Ectodermal cell (in vitro differentiated cells): ENCODE measurements at regions not wholly inside any gene's neighbourhood (a gene's known extent, or its start where the extent isn't known, plus 50 kb on each side); places are given as distances from the start of the nearest gene placed in this dataset.
"Not testable (repeated sequence)": the region's sequence is repeated elsewhere in the genome, so short reads cannot be mapped to it uniquely, and the experiment has no call there.

Experiments
- H3K27ac ChIP-seq: 2 replicates; pipeline ENCODE4 v1.7.0; 2013; ENCODE audit warnings: mild to moderate bottlenecking, low read depth, low read length; ENCODE audit not compliant: insufficient read depth, poor library complexity, severe bottlenecking
- H3K27me3 ChIP-seq: 2 replicates; pipeline ENCODE4 v1.7.0; 2013; ENCODE audit warnings: mild to moderate bottlenecking, low read length; ENCODE audit not compliant: insufficient read depth, control insufficient read depth, poor library complexity, severe bottlenecking
- H3K36me3 ChIP-seq: one replicate; pipeline ENCODE4 v1.7.0; 2013; ENCODE audit warnings: low read length; ENCODE audit not compliant: control insufficient read depth, insufficient read depth
- H3K4me1 ChIP-seq: one replicate; pipeline ENCODE4 v1.7.0; 2013; ENCODE audit warnings: low read length; ENCODE audit not compliant: control insufficient read depth, insufficient read depth
- H3K4me3 ChIP-seq: 2 replicates; pipeline ENCODE4 v1.7.0; 2013; ENCODE audit warnings: low read depth, low read length, control low read depth; ENCODE audit not compliant: insufficient read depth
- H3K9me3 ChIP-seq: 2 replicates; pipeline ENCODE4 v1.7.0; 2013; ENCODE audit warnings: mild to moderate bottlenecking, low read length, moderate library complexity; ENCODE audit not compliant: control insufficient read depth
- WGBS, 2 experiments: methylation state at CpG; one replicate each; pipeline ENCODE4 v1.1.7; 2013; ENCODE audit warnings: missing lambda C conversion rate in 2 of 2; 5-methylcytosine and 5-hydroxymethylcytosine counted together

DNA sequence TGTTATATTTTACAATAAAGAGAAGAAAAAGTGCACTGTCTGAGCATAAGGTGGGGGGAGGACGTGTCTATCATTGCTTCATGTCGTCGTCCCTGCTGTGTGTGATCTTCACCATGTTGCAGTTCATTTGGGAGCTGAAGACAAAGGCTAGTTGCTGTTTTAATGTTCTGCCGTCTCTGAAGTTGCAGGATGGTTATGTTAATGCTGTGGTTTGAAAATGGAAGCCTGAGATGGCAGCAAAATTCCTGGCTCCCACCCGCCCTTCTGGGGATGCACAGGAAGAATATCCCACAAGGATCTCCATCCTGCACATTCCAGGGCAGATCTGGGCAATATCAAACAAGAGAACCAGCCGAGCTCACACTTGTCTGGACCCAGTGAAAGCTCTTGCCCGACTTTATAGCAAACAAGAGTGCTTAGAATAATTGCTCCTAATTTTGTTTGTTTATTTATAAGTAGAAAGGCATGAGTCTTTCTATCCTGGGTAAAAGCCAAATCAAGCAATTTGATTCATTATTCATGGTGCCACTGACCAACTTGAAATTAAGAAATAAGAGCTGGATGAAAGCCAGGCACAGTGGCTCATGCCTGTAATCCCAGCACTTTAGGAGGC, 110.3 kb upstream of the ABCC4 start:
- Histone ChIP-seq H3K36me3 (no peaks in the 10 kb centered on the region), H3K4me3 (no peak overlapping the region), H3K4me1 (no peaks in the 10 kb centered on the region), H3K27ac (no peak overlapping the region), H3K27me3 (no peaks in the 10 kb centered on the region), H3K9me3 (no peaks in the 10 kb centered on the region)
- 69 to 74% methylated on average over 7 of the region's 7 CpGs for WGBS, 2 experiments

DNA sequence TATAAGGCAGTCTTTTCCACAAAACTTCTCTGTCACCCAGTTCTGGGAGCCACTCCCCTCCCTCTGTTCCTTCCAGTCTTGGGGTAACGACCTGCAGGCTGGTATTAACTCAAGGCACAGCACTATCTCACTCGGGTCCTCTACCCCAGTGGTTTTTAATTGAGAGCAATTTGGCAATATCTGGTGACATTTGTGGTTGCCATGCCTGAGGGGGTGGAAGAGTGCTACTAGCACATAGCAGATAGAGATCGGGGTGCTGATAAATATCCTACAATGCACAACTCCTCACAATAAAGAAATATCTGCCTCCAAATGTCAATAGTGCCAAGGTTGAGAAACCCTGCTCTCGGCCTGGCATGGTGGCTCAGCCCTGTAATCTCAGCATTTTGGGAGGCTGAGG, 117.7 kb upstream of the ABCC4 start:
- no peaks in the 10 kb centered on the region for H3K9me3 ChIP-seq
- 66 to 88% methylated on average over 3 to 4 of the region's 4 CpGs for WGBS, 2 experiments
- H3K4me3 ChIP-seq = no peak overlapping the region
- H3K4me1 ChIP-seq = no peaks in the 10 kb centered on the region
- H3K27ac ChIP-seq = no peak overlapping the region
- H3K27me3 ChIP-seq = no peaks in the 10 kb centered on the region
- H3K36me3 ChIP-seq = no peaks in the 10 kb centered on the region

DNA sequence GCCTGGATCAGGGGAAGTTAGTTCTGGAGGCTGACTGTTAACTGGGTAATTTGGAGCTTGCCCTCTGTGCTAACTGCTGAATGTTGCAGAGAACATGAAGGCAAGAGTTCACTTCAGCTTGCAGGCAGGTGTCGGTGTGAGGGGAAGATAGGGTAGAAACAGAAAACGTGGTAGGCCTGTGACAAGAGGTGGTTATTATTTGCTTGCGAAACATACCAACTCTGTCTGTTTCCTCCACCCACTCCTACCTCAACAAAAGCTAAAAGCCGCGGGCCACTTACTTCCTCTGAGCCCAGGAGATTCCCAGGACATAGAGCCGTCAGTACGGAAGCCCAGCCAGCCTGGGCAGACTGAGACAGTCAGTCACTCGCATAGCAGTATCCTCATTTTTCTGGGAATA, 119.2 kb upstream of the ABCC4 start:
- Histone ChIP-seq H3K9me3 (no peaks in the 10 kb centered on the region), H3K27ac (no peak overlapping the region), H3K36me3 (no peaks in the 10 kb centered on the region), H3K4me3 (no peak overlapping the region), H3K27me3 (no peaks in the 10 kb centered on the region), H3K4me1 (no peaks in the 10 kb centered on the region)
- WGBS, 2 experiments = 71 to 74% methylated on average over 8 of the region's 8 CpGs

DNA sequence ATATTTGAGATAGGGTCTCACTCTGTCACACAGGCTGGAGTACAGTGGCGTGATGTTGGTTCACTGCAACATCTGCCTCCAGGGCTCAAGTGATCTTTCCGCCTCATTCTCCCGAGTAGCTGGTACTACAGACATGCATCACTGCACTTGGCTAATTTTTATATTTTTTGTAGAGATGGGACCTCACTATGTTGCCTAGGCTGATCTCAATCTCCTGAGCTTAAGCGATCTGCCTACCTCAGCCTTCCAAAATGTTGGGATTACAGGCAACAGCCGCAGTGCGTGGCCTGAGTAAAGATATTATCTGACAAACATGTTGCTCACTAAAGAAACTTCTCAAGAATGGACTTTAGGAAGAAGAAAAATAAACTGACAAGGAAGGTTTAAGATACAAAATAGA, 125.4 kb upstream of the ABCC4 start:
- Histone ChIP-seq H3K27me3 (no peaks in the 10 kb centered on the region), H3K27ac (no peak overlapping the region)
- WGBS, 2 experiments = 93 to 98% methylated on average over 5 to 6 of the region's 6 CpGs

DNA sequence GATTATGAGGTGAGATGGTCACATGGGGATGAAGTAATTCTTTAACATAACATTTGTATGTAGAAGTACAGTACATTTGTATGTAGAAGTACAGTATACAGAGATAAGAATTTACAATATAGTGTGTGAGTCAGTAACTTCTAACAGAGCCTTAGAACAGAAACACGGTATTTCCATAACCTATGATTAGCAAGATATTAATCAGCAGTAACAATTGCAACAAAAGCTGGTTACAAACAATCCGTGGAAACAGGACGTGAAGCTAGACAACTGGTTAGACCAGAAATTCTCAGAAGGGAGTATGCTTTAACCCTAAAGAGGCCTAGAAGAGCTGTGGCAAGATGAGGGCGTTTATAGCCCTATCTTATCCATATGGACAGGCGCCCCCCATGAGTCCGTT, 122.0 kb upstream of the CLDN10 start:
- not testable (repeated sequence) for H3K9me3 ChIP-seq, H3K4me3 ChIP-seq, H3K27me3 ChIP-seq, H3K27ac ChIP-seq, H3K4me1 ChIP-seq, H3K36me3 ChIP-seq
- 79 to 93% methylated on average over 3 to 5 of the region's 6 CpGs for WGBS, 2 experiments

More for the DNA sequence above, 125.4 kb upstream of the ABCC4 start:
- Histone ChIP-seq H3K36me3 (no peaks in the 10 kb centered on the region), H3K9me3 (no peaks in the 10 kb centered on the region), H3K4me3 (no peak overlapping the region), H3K4me1 (no peaks in the 10 kb centered on the region)

DNA sequence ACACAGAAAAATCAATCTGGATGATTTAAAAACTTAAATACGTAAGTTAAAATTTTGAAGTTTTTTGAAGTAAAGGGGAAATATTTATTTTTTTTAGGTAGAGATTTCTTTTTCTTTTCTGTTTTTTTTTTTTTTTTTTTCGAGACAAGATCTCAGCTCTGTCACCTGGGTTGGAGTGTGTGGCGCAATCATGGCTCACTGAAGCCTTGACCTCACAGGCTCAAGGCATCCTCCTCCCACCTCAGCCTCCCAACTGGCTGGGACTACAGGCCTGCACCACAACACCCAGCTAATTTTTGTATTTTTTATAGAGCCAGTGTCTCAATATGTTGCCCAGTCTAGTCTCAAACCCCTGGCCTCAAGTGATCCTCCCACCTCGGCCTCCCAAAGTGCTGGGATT, 120.4 kb upstream of the CLDN10 start:
- H3K4me1 ChIP-seq = no peaks in the 10 kb centered on the region
- H3K9me3 ChIP-seq = no peaks in the 10 kb centered on the region
- H3K27ac ChIP-seq = no peak overlapping the region
- H3K4me3 ChIP-seq = no peak overlapping the region
- 92 to 96% methylated on average over 3 of the region's 4 CpGs for WGBS, 2 experiments
- no peaks in the 10 kb centered on the region for H3K36me3 ChIP-seq
- no peaks in the 10 kb centered on the region for H3K27me3 ChIP-seq

DNA sequence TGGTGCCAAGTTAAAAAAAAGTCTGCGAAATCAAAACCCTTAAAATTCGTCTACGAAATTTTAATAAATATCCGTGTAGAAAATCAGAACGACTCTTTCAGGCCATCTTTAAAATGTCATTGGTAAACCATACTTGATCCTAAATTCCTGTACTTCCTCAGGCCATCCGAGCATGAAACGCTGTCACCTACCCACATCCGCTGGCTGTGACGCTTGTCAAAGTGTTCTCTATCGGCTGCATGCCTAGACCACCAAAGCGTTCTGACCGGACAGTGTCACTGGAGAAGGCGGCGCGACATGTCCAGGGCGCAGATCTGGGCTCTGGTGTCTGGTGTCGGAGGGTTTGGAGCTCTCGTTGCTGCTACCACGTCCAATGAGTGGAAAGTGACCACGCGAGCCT, 119.0 kb upstream of the CLDN10 start:
- Histone ChIP-seq H3K27ac (no peak overlapping the region), H3K36me3 (no peaks in the 10 kb centered on the region), H3K9me3 (no peaks in the 10 kb centered on the region), H3K4me1 (no peaks in the 10 kb centered on the region), H3K27me3 (no peaks in the 10 kb centered on the region), H3K4me3 (no peak overlapping the region)
- WGBS, 2 experiments = 95 to 96% methylated on average over 21 of the region's 21 CpGs

DNA sequence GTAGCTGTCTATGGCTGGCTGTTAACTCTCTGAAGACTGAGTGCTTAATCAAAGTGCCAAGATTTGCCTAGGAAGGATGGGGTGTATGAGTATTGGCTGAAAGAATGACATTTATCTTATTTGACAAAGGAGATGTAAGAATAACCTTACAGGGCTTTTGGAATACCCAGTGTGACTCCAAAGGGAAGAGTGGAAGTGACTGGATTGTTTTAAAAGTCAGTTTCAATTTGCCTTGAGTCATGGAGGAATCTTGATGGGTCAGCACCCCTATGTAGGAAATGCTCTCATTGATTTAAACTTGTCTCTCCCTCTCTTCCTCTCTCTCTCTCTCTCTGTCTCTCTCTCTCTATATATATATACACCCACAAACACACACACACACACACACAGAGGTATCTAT, 118.4 kb upstream of the CLDN10 start:
- Histone ChIP-seq H3K4me3 (no peak overlapping the region), H3K27me3 (no peaks in the 10 kb centered on the region), H3K9me3 (no peaks in the 10 kb centered on the region), H3K27ac (no peak overlapping the region), H3K4me1 (no peaks in the 10 kb centered on the region), H3K36me3 (no peaks in the 10 kb centered on the region)

DNA sequence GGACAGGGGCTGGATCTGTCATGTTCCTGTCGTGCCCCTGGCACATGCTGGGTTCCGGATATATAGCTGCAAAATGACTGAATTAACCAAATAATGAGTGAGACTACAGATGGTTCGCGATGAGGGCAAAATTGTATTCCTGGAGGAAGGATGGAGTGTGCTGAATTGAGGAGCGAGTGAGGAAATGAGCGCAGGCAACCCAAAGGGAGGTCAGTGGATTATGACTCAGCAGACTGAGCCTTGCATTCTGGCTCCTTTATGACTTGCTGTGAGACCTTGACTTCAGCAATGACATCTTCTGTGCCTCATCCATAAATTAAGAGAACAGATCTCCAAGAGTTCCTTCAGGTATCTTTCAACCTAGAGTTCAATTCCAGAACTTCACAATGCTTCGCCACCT, 115.0 kb upstream of the CLDN10 start:
- H3K4me1 ChIP-seq = no peaks in the 10 kb centered on the region
- no peak overlapping the region for H3K4me3 ChIP-seq
- no peaks in the 10 kb centered on the region for H3K36me3 ChIP-seq
- 92 to 96% methylated on average over 6 of the region's 7 CpGs for WGBS, 2 experiments
- no peaks in the 10 kb centered on the region for H3K27me3 ChIP-seq
- H3K9me3 ChIP-seq = no peaks in the 10 kb centered on the region
- no peak overlapping the region for H3K27ac ChIP-seq

DNA sequence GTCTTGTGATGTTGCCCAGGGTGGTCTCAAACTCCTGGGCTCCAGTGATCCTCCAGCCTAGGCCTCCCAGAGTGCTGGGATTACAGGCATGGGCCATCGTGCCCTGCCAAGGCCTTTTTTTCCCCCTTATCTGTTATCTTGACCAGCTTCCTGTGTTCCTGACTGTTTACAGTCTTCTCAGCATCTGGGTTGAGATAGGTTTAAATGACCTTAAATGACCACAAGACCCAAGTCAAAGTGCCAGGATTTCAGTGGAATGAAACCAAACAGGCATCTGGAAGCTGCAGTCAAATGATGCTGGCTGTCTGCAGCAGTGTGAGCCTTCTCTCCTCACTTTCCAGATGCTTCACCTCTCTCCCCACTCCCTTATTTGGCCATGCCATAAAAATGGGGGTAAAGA, 114.2 kb upstream of the CLDN10 start:
- no peaks in the 10 kb centered on the region for H3K27me3 ChIP-seq
- H3K36me3 ChIP-seq = no peaks in the 10 kb centered on the region
- H3K4me1 ChIP-seq = no peaks in the 10 kb centered on the region
- no peaks in the 10 kb centered on the region for H3K9me3 ChIP-seq
- no peak overlapping the region for H3K4me3 ChIP-seq
- H3K27ac ChIP-seq = no peak overlapping the region
- 81 to 87% methylated on average over 1 of the region's 1 CpG for WGBS, 2 experiments
